AG04449 (cell line): ENCODE measurements at regions not wholly inside any gene's neighbourhood (a gene's known extent, or its start where the extent isn't known, plus 50 kb on each side); places are given as distances from the start of the nearest gene placed in this dataset.

Source experiments
- CTCF ChIA-PET: fragments of 350-600 bp; formaldehyde crosslinking; extraction: SDS; loops from one replicate; lab custom pipeline; 2021; ENCODE audit warnings: antibody characterized with exemption; lab: Yijun Ruan, JAX
- POLR2A ChIA-PET: fragments of 400-600, 350-600 bp; formaldehyde crosslinking; extraction: SDS; loops from one replicate; lab custom pipeline; 2020; ENCODE audit warnings: antibody characterized with exemption, inconsistent platforms; lab: Yijun Ruan, JAX
- DNase-seq: peaks from one replicate; pipeline ENCODE4 v3.0.0-alpha.2; 2010; ENCODE audit warnings: low read depth, low spot score
- H3K4me3 ChIP-seq: 2 replicates; pipeline ENCODE4 v1.5.1; 2011; ENCODE audit warnings: low read depth, mild to moderate bottlenecking, control low read depth, low read length
- CTCF ChIP-seq: IDR thresholded peaks from one replicate; pipeline ENCODE4 v1.5.1; 2011; ENCODE audit warnings: mild to moderate bottlenecking, moderate library complexity, low read length, control low read depth, inconsistent platforms; ENCODE audit not compliant: insufficient read depth; ENCODE audit errors: missing control alignments

DNA sequence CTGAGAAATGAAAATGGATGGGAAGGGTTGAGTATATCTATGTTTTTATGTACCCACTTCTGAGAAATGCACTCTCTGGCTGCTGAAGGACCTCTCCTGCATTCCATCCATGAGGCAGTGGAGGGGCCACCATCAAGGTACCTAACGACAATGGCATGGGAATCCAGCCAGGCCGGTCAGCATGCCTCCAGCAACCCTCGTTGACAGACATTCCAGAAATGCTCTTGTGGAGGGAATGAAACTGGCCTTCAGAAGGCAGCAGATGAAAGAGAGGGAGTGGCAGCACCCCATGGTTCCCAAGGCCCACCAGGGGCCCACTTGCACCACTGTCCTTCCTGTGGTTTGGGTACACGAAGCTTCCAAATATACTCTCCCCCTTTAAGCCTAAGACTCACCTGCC, 269.0 kb downstream of the ARHGAP12 start:
- ChIA-PET CTCF (no interaction called here), POLR2A (no interaction called here)
- no peak for DNase-seq
- TF ChIP-seq CTCF, result no peak
- H3K4me3 ChIP-seq, result no peak overlapping the region

GRCh38 chr10:31657434-31657872, 271.2 kb downstream of the ARHGAP12 start:
- CTCF ChIA-PET, result interaction anchor here (1.0 to 1.4 kb wide), 2 partner anchors 10 to 986 kb away, joined by 3 read pairs; no protein-coding TSS in a partner anchor
- no peak for DNase-seq
- no peak for TF ChIP-seq CTCF

DNA sequence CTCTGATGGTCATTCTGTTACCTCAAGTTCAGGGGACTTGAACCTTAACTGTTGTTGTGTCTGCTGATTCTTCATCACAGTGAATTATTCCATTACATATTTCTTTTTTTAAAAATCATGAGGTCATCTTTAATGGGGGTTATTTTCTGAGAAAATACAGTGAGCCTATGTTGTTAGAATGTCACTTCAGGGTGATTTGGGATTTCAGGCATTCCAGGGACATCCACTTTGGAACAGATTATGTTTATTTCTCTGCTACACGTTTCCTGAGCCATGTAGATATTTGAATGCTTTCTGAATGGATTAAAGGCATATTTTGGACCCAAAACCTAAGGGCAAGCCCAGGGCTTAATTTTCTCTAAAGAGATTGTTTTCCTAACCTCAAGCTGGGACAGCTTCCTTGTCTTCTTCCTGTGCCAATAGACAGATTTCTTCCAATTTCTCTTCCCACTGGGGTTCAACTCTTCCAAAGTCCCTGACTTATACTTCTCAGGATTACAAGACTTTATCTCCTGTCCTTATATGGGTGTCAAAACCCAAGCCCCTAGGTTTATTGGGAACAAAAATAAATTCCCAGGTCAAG, 271.7 kb downstream of the ARHGAP12 start:
- POLR2A ChIA-PET, result no interaction called here
- no peak for TF ChIP-seq CTCF
- no peak overlapping the region for H3K4me3 ChIP-seq
- CTCF ChIA-PET, result interaction anchor here (1.0 to 1.4 kb wide), 2 partner anchors 10 to 986 kb away, joined by 3 read pairs; no protein-coding TSS in a partner anchor
- DNase-seq, result no peak

More at GRCh38 chr10:31657434-31657872, 271.2 kb downstream of the ARHGAP12 start:
- POLR2A ChIA-PET, result no interaction called here
- H3K4me3 ChIP-seq, result no peak overlapping the region

DNA sequence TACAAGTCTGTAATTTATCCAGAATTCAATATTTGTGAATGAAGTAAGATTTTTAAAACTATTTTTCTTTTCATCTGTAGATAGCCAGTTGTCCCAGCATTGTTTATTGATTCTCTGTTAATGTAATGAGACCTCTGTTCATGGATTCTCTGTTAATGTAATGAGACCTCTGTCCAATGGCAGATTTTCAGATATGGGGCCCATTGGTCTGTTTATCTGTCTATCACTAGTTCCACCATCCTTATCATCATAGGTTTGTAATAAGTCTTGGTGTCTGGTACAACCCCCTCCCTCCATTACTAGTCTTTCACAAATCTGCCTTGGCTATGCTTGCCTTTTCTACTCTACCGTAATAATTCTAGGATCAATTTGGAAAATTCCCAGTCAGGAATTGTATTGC, 276.6 kb downstream of the ARHGAP12 start:
- CTCF ChIA-PET, result no interaction called here
- no peak for DNase-seq
- POLR2A ChIA-PET, result no interaction called here
- H3K4me3 ChIP-seq, result no peak overlapping the region
- no peak for TF ChIP-seq CTCF

GRCh38 chr10:31650010-31650409, 278.6 kb downstream of the ARHGAP12 start:
- no peak overlapping the region for H3K4me3 ChIP-seq
- peak; percentile 57 for DNase-seq
- TF ChIP-seq CTCF, result no peak
- ChIA-PET CTCF (no interaction called here), POLR2A (no interaction called here)

DNA sequence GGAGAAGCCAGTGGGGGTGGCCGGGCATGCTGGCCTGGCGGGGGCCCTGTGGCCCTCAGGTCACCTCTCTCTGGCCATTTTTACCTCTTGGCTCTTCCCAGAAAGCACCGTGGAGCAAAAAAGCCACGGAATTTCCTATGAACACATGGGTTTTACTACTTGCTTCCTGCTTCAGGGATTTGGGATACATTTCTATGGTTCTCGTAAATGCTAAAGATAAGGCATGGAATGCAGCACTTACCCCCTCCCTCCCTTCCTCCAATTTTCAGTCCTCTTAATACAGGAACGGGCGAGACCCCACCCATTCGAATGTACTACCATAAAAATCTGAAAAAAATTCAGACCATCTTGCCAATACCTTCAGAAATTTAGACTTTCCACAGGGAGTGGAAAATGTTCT, 279.7 kb downstream of the ARHGAP12 start:
- DNase-seq, result no peak
- ChIA-PET CTCF (no interaction called here), POLR2A (no interaction called here)
- TF ChIP-seq CTCF, result no peak
- H3K4me3 ChIP-seq, result no peak overlapping the region
